ENCODE measurements at regions not wholly inside any gene's neighbourhood (a gene's known extent, or its start where the extent isn't known, plus 50 kb on each side); places are given as distances from the start of the nearest gene placed in this dataset.

DNA sequence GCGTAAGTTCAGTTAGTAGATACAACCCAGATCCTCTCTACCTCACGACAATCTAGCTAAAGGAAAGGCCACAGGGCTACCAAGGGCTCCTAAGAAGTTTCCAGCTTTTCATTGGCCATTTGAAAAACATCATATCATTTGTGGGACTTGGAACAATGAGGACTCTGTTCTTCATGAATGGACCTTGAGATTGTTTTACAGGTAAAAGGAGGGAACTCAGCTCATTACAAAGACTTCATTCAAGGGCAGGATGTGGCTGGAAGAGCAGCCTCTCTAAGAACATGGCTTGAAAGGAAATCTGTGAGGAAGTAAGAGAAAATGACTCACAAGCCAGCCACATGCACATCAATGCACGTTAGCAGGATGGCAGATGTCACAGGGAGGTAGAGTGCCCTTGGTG lies 105.9 kb upstream of the SLC7A11 start:
- TF ChIP-seq POLR2A (IDR thresholded peaks at IDR 0.05; ENCODE audit: low read depth, low read length) = no peak
- TF ChIP-seq POLR2AphosphoS5 (IDR thresholded peaks at IDR 0.05; ENCODE audit: low read depth, low read length) = no peak
- TF ChIP-seq SPI1 (IDR thresholded peaks at IDR 0.05; ENCODE audit: low read depth, low read length) = no peak
- no peak for TF ChIP-seq TAF1 (IDR thresholded peaks at IDR 0.05; ENCODE audit: low read depth, low read length)
- no peak for TF ChIP-seq PAX5 (IDR thresholded peaks at IDR 0.05; ENCODE audit: insufficient read depth, low read length, severe bottlenecking)
- no peak for TF ChIP-seq POU2F2 (IDR thresholded peaks at IDR 0.05; ENCODE audit: low read depth, low read length)

All from GM12891 (cell line).